GM12873 (cell line): ENCODE measurements at regions not wholly inside any gene's neighbourhood (a gene's known extent, or its start where the extent isn't known, plus 50 kb on each side); places are given as distances from the start of the nearest gene placed in this dataset.

Source experiments
- CTCF ChIP-seq: IDR thresholded peaks from 2 replicates; pipeline ENCODE4 v1.5.1; 2012; ENCODE audit warnings: low read depth, mild to moderate bottlenecking, moderate library complexity, low read length, control low read depth; ENCODE audit not compliant: insufficient read depth; ENCODE audit errors: missing control alignments

DNA sequence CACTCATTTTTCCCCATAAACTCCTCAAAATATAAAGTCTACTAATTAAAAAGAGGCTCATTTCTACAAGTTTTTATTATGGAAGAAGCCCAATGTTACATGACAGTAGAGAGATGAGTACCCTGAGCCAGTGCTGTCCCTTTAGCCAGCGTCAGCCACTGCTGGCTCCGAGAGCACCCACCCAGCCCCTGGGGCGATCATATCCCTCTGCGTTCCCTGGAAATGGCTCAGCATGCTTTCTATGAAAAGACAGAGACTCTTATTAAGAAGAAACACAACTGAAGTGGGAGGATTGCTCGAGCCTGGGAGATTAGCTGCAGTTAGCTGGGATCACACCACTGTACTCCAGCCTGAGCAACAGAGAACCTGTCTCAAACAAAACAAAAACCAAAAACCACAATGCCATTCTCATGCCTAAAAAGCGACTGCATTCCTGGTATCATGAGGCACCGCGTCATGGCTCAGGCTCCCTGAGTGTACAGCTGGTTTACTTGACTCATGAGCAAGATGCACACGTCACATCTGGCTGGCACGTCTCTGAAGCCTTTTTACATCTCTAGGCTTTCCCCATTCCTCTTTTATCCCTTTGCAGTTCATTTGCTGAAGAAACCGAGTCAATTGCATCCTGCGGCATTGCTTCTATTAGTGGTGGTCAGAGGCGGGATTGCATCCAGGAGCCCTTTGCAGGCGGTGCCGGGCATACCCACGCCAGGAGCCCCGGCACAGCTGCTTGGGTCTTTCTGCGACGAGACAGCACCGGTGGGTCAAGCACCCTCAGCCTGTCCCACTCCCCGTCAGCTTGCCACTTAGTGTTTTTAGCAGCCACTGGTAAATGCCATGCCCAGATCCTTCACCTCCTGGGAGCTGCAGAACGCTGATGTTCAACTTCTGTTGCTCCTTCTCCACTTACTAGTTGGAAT, 119.9 kb downstream of the CTTN start:
- peak; percentile 2 for TF ChIP-seq CTCF

GRCh38 chr11:70519117-70519516, 120.8 kb downstream of the CTTN start:
- no peak for TF ChIP-seq CTCF

GRCh38 chr11:70521475-70522308, 123.4 kb downstream of the CTTN start:
- TF ChIP-seq CTCF: no peak

DNA sequence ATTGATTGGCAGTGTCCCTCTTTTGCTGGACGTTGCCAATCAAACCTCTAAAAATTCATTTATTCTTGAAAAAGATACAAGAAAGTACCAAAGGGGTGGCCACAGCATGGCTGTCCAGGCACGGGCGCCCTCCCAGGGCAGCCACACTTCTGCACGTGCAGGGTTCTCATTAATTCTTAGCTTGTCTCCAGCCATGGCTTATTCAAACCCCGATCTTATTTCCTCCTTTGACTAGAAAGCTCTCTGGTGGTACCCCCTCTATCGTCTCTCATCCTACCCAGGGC, 123.9 kb downstream of the CTTN start:
- no peak for TF ChIP-seq CTCF

DNA sequence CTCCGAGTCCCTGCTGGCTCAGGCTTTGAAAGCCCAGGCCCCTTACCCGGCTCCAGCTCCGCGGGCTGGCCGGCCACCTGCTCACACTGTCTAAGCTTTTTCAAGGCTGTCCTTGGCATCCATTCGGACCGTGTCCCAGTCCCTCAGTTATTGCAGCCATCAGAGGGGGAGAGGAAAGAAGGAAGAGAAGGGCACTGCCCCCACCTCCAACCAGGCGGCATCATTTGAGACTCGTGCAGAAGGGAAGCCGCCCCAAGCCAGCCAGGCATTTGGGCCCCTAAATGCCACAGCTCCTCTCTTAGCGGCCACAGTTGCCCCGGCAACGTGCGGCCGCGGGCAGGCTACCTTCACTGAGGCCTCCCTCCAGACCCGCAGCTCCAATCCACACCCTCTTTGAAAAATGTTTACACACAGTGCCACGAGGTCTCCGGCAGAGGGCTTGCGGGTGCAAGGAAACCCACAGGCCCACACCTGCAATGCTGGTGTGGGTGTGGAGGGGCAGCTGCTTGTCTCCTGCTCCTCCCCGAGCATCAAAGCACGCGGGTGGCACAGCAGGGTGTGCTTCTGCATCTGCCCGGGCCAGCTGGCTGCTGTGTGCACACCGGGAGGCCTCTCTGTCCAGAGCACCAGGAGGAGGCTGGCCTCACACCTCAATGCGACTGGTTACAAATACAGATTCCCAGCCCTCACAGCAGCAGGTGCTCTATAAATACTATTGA, 124.4 kb downstream of the CTTN start:
- TF ChIP-seq CTCF: no peak

GRCh38 chr11:70523384-70524095, 125.2 kb downstream of the CTTN start:
- TF ChIP-seq CTCF: no peak
